ENCODE measurements at regions not wholly inside any gene's neighbourhood (a gene's known extent, or its start where the extent isn't known, plus 50 kb on each side); places are given as distances from the start of the nearest gene placed in this dataset.

DNA sequence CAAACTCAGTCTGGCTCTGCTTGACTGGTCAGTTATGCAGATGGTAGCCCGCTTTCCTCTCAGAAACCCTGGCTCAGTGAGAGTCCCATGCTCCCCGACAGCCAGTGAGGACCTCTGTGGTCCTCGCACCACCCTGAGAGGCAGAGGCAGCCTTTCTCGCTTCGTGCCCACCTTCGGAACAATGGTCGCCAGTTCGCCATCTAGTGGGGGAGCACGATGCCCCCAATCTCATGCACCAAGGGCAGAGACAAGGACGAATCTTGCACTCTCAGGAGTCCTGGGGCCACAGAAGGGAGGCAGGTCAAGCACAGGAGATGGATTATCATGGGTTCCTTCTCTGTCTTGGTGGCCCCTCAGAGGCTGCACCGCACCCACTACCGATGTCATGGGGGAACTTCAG, 75.2 kb downstream of the RHCG start:
- ATAC-seq = no peak
- DNase-seq (ENCODE audit: low spot score) = no peak

DNA sequence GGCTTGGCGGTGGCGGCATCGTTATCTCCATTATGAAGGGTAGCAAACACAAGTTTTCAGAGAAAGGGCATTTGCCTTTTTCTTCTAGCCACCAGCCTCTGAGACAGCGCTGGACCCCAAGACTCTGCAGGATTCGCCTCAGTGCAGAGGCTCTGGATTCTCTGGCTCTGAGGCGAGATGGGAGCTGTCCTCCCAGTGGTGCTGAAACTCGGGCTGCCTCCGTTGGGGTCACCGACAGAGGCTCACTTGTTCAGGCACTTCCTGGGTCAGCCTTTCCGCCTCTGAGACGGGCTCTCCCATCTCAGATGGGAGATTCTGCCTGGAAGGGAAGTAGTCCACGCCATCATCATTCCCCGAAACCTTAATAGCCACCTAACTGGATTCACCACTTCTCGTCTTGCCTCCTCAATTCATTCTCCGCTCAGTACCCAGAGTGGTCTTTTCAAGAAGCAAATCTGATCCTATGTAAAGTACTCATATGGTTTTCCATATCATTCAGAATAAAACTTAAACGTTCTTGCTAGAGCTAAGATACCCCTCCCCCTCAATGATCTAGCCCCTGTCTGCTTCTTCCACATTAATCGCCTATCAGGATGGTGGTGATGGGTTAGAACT, 76.9 kb downstream of the RHCG start:
- DNase-seq (ENCODE audit: low spot score) (no peak), ATAC-seq (peak; percentile 63)

DNA sequence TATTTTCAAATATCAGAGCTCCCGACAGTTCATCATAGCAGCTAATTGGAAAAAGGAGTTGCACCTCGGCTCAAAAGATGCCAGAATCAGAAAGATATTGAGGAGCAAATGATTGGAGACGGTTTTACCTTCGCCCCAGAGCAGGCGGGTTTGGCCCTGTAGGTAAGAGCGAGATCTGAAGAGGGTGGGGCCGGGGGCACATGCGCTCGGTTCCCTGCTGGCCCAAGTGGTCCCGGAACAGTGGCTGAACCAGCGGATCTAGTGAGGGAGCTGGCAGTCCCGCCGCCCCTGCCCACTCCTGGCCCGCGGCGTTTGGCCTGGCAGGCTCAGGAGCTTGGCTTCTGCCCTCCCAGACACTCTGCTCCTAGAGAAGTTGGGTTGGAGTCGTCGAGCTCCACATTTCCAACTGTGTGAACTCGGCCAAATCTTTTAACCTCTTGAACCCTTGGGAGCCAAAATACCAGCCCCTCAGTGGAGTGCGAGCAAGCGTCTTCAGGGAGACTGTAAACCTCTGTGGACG, 79.1 kb downstream of the RHCG start:
- ATAC-seq = no peak
- DNase-seq (ENCODE audit: low spot score) = no peak

DNA sequence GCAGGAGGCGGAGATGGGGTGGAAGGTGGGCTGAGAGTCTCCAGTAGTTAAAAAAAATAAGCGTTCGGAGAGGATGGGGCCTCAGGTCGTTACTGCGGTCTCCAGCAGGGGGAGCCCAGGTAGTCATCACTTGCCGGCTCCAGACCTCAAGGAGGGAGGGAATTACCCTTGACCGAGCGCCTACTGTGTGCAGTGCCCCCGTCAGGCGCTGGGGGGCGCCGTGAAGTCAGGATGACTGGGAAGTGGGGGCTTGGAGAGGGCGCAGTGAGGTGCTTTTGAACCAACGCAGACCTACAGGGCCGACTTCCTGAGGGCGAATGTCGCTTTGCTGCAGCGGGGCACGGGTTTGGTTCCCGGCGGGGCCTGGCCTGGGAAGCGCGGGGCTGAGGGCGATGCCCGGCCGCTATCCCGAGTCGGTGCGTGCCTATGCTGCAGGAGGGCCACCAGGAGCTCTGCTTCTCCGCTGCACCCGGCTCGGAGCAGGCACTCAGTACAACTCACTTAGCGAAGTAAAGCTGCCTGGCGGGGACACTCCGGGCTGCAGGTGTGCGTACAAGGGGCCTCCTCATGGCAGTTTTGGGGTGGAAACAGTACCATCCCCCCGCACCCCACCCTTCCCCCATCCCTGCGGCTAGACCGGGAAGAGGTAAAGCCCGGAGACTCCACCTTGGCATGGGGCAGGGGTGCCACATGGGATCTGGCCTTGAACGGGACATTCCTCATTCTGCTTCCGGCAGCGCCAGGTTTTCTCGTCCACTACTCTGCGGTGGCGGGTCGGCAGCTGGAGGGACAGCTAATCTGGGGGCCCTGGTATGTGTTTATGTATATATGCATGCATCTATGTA, 79.8 kb downstream of the RHCG start:
- DNase-seq (ENCODE audit: low spot score) (peak; percentile 59), ATAC-seq (peak; percentile 85)

DNA sequence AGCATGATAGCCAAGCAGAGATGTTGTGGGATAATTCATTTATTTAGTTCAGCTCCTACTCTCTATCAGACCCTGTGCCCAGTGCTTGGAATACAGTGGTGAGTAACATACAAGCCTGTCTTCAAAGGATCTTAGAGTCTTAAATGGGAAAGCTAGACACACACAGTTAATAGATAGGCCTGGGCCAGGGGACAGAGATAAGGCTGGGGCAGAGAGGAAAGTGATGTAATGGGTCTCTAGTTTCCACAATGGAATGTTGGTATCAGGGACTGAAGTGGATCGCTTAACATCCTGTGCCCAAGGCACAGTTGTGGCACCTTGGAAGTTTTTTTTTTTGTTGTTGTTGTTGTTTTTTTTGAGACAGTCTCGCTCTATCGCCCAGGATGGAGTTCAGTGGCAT, 79.9 kb upstream of the POLG start:
- no peak for ATAC-seq

DNA sequence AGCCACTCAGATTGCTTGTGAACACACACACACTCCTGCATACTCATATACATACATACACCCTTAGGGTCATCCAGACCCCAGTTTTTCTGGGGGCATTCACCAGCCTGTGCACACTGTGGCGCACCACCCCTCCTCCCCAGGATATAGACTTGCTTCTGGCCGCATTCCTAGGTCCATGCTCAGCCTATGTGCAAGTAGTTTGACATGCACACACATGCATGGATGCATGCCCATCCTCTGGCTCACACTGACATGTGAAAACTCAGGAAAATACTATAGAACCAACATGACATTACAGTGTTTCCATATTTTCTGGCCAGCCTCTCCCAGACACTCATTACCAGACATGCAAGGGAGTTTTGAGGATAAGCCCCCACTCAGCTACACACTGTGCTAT, 79.3 kb upstream of the POLG start:
- ATAC-seq = no peak
- DNase-seq (ENCODE audit: low spot score) = no peak

More for the DNA sequence above, 79.9 kb upstream of the POLG start:
- no peak for DNase-seq (ENCODE audit: low spot score)

DNA sequence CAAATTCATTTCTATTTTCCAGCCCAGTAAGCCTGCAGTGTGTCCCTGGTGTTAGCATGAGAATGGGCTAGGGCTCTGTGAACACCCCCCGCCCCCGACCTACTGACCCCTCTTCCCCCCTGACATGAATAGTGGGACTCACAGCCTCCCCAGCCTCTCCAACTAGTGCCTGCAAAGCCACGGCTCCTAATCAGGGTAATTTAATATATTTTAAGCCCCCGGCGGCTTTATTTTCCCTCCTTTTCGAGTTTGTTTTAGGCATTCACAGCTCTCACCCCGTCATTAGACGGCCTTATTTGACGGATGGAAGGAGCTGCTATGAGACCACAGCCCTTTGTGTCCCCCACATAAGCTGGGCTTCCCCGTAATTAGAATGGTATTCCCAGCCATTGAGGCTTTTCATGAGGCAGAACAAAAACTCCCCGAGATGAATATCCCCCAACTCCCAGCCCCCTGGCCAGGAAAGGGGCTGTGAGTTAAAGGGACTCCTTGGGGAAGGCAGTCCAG, 78.3 kb upstream of the POLG start:
- DNase-seq (ENCODE audit: low spot score) (no peak), ATAC-seq (no peak)

DNA sequence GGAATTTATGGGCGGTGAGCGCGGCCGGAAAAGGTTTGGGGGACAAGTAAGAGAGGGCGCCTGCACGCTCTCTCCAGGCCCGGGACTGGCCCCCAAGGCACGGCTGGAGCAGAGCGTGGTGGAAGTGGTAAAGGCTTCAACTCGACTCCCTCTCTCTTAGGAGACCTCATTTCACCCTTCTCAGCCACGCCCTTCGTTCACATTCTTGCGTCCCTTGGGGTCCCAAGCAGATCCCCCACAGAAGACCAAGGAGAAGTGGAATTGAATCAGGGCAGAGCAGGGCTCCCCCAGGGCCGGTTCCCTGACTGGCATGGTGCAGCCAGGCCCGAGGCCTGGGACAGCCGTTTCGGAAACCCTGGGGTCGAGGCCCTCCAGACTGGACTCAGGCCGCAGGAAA, 75.4 kb upstream of the POLG start:
- DNase-seq (ENCODE audit: low spot score) (no peak), ATAC-seq (no peak)

DNA sequence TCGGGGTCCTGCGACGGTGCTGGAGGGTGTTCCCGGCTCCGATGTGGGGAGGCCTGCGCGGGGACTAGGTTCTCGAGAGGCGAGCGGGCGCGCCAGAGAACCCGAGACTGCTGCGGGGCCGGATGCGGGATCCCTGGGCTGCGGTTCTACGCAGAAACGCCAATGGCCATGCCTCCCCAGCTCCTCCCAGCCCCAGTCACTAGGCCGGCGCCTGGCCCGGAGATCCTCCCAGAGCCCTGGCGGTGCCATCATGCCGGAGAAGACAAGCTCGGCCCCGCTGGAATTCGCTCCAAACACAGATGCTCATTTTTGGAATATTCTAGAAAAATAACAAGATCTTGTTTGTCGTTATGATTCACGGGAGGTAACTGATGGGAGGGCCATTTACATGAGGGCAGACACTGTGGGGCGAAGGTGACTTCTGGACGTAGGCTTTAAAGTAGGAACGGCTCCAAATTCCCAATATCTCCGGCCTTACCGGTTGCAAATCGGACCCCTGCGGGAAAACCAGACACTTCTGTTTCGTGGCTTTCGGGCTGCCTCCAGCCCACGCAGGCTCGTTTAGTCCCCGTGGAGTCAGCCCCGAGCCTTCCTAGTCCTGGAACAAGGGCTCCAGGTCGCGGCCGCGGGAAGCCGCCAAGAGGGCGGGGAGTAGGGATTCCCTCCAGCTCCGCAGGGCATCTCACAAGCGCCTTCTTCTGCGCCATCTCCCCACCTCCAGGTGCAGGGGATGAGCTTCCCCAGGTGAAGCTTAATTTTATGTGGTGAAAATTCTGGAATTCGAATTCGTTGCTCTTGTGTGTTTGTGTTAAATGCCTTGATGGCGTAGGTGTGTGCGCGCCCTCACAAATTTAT, 74.8 kb upstream of the POLG start:
- no peak for DNase-seq (ENCODE audit: low spot score)
- ATAC-seq = peak; percentile 20

DNA sequence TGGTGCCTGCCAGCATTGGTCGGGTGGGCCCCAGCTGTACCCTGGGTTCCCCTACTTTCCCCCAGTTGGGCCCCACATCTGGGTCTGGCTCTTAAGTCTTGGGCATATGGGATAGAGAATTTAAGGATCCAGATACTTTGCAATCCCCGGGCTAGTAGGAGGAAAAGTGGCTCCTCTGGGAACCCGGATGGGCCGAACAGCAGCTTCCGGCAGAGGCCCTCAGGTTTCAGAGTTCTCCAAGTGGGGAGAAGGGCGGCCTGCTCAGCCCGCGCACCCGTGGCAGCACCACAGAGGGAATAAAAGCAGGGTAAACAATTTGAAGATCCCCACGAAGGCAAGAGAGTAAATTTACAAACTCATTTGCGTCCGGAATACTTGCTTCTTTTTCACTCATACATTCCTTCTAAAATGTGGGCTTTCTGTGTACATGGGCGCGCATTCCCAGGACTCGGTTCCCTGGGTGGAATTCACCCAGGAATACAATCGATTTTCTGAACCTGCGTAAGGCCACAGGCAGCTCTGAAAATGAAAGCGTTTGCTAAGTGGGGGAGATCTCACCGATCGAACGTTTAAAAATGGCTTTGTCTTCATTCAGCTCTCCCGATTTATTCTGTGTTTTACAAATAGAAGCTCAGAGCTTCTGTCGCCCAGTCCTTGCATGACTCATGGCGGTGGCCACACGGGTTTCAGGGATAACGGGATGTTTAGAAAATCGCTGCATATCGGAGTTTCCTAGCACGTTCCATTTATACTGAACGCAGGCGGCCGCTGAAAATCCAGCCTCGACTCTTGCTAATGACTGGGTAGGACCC, 74.0 kb upstream of the POLG start:
- ATAC-seq (peak; percentile 67), DNase-seq (ENCODE audit: low spot score) (no peak)

DNA sequence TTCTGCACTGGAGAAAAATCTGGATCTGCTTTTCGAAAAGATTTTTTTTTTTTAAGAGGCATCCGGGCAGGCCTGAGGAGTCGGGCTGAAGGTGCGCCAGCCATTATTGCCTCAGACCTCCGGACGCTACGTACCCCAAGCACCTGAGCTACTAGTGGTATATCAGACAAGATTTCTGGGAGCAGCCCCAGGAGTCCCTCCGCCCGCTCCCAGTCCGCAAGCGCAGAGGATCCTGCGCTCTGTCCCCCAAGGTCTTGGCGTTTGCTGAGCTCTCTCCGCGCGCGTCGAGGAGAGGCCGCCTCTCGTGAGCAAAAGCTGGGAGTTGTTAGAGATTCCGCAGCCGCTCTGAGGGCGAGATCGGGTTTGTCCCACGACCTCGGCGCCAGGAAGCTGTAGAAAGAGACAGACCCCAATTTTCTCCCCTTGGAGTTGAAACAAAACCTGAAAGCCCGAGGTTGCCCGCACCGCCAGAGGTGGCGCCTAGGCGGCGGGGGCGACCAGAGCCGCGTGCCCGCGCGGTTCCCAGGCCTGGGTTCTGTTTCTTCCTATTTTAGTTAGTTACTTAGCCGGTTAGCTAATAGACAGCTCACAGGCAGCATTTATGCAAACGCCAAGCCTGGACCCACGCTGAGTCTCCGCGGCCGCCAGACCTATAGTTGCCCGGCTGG, 72.5 kb upstream of the POLG start:
- ATAC-seq (no peak), DNase-seq (ENCODE audit: low spot score) (no peak)

DNA sequence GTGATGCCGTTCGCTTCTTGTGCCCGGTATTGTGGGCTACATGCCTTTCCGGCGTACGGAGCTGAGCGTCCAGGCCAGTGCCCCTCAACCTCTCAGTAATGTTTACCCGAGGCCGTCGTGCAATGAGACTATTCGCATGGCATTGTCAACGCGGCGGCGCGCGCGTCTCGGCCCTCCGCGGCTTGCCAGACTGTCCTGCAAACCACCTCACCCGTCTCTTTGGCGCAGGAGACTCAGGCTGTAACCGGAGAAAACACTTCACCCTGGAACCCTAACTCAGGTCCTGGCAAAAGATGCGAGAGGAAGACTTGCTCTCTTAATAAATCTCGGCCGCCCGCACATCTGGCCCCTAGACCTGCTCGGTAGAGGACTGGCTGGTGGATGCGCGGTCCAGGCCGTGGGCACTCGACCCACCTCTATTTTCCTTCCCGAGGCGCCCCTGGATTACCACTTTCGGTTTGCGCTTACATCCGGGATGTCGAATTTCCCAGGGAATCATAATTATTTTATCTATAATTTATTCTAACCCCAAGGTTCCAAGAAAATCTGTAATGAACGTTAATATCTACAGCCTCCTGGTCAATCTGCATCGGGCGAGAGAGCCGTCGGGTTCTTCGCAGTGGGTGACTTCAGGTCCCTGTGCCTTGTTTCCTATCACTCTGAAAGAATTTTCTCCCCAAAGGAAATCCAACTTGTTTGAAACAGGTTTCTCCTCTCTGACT, 71.8 kb upstream of the POLG start:
- DNase-seq (ENCODE audit: low spot score) (no peak), ATAC-seq (no peak)

DNA sequence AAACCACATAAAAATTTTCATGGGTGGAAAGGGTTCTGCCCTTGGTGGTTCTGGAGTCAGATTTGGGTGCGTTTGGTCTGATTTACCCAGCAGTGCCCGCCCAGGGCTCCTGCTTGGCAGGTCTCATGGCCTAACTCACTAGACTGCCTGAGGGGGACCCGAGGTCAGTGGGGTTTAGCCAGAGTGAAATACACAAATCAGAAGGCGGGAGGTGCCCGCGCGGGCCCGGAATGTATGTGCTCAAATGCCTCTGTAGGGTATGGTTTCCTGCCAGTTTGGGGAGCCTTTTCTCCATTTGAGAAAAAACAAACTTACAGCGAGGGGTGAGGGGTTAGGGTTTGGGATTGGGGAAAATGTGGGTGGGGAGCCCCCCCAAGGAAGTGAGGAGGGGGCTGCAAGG, 70.9 kb upstream of the POLG start:
- DNase-seq (ENCODE audit: low spot score) = no peak
- ATAC-seq = no peak

DNA sequence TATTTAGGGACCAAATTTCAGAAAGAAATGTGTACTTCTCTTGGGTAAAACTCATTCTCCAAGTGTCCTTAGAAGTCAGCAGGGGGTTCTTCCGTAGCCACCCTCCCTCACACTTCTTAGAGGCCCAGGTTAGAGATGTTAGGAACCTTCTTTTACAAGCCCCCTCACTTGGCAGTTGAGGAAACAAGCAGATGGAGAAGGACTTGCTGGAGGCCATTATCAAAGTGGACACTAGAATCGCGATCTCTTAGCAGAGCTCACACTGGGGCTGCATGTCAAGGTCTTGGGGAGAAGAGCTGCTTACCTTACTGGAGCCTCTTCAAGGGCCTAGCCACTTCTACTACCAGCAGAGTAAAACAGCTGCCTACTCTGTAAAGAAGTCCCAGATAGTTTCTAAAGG, 69.4 kb upstream of the POLG start:
- ATAC-seq (no peak), DNase-seq (ENCODE audit: low spot score) (no peak)

DNA sequence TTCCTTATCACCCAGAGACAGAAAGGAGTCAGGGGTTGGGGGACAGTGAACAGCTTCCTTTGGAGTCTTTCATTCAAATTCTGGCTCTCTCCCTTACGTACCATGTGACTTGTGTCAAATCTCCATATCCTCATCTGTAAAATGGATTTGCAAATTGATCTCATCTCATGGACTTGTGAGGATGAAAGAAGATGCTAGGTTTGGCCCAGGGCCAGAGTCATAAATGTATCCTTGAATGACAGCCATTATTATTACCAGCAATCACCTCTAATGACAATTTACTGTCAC, 67.8 kb upstream of the POLG start:
- no peak for DNase-seq (ENCODE audit: low spot score)
- no peak for ATAC-seq

DNA sequence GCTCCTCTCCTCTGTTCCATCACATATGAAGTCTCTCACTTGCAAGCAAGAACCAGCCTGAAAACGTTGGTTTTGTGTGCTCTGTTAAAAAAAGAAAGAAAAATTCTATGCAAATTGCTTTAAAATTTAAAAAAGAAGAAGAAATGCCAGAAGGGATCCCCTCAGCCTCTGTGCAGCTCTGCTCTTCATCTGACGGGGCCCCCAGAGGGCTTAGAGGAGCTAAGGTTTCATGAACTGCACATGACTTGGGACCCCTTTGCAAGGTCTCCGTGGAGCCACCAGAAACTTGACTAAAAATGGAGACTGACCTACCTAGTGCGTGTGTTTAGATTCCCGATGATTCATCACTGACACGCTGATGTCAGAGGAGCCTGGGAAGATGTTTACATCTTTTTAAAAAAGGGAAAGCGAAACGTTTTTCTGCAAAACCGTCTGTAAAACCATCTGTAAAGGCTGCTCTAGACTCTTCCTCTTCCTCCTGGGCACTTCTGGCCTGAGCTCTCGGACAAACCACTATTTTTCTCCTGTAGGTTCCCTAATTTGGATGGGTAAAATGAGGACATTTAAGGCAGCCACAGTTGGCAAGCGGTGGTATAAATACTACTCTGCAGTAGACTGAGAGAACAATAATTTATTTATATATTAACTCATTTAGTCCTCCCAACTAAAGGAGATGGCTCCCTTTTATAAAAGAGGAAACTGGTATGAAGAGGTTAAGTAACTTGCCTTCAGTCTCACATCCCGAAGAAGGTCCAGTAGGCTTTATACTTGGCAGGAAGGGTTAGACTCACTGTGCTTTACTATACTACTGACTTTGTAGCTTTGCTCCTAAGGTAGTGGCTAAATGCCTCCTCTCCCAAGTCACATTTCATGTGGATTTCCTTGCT, 67.2 kb upstream of the POLG start:
- no peak for DNase-seq (ENCODE audit: low spot score)
- no peak for ATAC-seq

DNA sequence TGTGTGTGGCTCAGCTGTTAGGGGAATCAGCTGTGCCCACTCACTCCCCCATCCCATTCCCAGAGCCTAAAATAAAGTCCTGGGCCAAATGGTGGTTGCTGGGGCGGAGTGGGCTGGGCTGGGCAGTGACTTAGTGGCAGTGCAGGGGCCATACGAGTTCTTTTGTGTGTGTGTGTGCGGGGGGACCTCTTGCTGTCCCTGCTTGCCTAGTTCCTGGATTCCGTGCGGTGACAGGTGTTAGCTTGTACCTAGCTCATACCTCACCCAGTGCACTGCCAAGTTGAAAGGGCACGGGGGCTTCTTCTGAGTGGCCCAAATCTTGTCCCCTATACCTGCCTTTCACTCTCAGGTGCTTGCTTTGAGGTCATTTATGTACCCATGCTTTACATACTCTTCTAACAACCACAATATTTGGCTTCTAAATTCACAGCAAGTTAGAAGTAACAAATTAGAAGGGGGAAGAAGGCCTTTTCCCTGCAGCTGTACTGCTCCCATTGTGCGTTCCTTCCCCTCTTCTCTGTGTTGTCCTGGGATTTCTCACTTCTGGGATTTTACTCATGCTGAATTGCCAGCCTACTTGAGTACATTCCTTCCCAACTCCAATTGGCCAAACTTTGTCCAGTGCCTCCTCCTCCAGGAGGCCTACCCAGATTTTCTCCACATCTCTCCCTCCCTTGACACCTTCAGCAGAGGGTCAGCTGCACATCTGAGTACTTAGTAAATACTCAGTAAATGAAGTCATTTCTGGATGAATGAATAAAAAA, 66.3 kb upstream of the POLG start:
- ATAC-seq (no peak), DNase-seq (ENCODE audit: low spot score) (no peak)
